GM12864 (cell line): ENCODE measurements at regions not wholly inside any gene's neighbourhood (a gene's known extent, or its start where the extent isn't known, plus 50 kb on each side); places are given as distances from the start of the nearest gene placed in this dataset.

Experiments used
- DNase-seq: peaks from one replicate; pipeline ENCODE4 v3.0.0-alpha.2; 2011; ENCODE audit warnings: low read depth
- H3K4me3 ChIP-seq: 2 replicates; pipeline ENCODE4 v1.5.1; 2011; ENCODE audit warnings: mild to moderate bottlenecking, low read depth, low read length, control low read depth
- TF ChIP-seq, protein P1 (sequence below): IDR thresholded peaks from 2 replicates; pipeline ENCODE4 v1.5.1; 2011; ENCODE audit warnings: low read depth, mild to moderate bottlenecking, moderate library complexity, low read length, control low read depth, inconsistent platforms; ENCODE audit errors: missing control alignments

DNA sequence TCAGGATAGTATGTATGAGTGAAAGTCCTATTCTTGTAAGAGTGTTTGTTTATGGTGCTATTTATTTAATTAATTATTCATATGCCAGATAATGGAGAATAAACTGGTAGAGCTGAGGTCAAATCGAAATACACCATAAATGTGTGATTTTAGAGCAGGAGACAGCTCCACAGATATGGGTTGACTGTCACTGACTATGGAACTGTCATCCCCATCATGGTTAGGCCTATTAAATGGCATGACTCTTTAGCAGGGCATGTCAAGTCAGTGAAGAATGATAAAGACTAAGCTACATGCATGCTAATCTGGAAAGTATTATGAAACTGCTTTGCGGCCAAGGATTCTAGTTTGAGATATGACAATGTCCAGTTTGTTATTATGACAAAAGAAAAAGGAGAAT is 658.6 kb downstream of the ISL1 start:
- no peak for DNase-seq
- TF ChIP-seq, protein P1, sequence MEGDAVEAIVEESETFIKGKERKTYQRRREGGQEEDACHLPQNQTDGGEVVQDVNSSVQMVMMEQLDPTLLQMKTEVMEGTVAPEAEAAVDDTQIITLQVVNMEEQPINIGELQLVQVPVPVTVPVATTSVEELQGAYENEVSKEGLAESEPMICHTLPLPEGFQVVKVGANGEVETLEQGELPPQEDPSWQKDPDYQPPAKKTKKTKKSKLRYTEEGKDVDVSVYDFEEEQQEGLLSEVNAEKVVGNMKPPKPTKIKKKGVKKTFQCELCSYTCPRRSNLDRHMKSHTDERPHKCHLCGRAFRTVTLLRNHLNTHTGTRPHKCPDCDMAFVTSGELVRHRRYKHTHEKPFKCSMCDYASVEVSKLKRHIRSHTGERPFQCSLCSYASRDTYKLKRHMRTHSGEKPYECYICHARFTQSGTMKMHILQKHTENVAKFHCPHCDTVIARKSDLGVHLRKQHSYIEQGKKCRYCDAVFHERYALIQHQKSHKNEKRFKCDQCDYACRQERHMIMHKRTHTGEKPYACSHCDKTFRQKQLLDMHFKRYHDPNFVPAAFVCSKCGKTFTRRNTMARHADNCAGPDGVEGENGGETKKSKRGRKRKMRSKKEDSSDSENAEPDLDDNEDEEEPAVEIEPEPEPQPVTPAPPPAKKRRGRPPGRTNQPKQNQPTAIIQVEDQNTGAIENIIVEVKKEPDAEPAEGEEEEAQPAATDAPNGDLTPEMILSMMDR = no peak
- H3K4me3 ChIP-seq = no peak overlapping the region

DNA sequence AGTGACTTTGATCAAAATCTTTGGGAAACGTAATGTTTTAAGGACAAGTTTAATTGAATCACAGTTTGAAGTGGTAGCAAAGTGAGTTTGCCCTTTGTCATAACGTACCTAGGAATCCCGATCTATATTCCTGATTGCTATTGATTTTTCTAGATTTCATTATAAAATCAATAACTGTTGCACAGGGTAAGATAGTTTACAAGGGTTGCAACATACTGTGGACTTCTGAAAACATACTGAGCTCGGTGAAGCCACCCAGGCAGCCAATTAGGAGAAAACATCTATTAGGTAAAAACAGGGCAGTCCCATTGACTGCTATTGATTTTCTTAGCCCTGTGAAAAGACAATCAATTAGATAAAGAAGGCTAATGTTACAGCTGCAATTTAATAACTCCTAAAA is 659.9 kb downstream of the ISL1 start:
- DNase-seq = no peak
- TF ChIP-seq, protein P1 = no peak
- no peak overlapping the region for H3K4me3 ChIP-seq

DNA sequence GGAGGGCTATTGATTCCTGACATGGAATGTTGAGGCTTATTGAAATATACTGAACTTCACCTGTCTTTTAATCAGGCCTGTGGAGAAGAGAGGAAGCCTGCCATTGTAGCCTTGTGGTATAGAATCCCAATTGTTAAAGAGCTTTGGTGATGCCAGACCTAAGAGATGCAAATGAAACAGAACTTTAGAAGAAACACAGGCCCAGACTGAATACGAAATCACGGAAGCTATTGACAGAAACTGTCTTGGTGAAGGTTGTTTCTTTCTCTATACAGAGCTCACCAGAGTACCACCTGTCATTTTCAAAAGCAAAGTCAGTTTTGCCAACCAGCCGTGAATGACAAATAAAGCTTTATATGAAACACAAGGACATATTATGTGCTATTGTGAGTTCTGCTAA is 660.3 kb downstream of the ISL1 start:
- H3K4me3 ChIP-seq = no peak overlapping the region
- DNase-seq = no peak
- TF ChIP-seq, protein P1 = no peak

DNA sequence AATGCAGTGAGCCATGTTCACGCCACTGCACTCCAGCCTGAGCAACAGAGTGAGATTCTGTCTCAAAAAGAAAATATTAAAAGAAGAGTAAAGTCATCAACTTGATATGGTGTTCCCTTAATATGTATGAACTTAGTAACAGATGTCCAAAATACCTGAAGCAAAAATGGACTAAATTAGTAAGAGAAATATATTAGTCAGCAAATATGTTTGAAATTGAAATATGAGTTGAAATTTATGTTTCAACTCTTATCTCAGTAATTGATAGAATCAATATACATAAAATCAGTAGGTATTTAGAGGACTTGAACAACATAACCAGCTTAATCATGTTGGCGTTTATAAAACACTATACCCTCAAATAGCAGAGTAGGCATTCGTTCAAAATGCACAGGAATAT is 668.5 kb downstream of the ISL1 start:
- TF ChIP-seq, protein P1 = no peak
- H3K4me3 ChIP-seq = no peak overlapping the region
- DNase-seq = no peak

DNA sequence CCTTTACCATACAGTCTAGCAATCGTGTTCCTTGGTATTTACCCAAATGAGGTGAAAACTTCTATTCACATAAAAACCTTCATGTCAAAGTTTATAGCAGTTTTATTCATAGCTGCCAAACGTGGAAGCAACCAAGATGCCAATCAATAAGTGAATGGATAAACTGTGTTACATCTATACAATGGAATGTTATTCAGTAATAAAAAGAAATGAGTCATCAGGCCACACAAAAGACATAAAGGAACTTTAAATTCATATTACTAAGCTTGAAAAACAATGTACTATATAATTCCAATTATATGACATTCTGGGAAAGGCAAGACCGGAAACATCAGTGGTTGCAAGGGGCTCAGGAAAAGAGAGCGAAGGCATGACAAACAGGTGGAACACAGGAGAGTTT is 679.9 kb downstream of the ISL1 start:
- TF ChIP-seq, protein P1 = no peak
- H3K4me3 ChIP-seq = no peak overlapping the region
- DNase-seq = no peak

DNA sequence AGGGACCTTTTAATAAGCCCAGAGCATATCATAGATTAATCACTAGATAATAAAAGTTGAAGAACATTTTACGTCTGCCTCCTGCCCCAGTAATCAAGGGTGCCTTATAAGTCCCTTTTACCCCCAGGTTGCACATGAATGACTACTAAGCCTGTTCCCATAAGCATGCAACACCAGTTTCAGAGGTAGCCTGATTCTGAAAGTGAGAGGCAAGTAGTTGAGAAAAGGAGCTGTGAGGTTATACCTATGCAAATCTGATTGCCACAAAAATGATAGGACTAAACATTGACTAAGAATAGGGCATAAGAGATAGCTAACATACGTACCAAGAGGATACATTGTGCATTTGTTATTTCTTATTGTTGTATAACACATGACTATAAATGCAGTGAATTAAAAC is 681.9 kb downstream of the ISL1 start:
- TF ChIP-seq, protein P1 = no peak
- no peak for DNase-seq
- H3K4me3 ChIP-seq = no peak overlapping the region

DNA sequence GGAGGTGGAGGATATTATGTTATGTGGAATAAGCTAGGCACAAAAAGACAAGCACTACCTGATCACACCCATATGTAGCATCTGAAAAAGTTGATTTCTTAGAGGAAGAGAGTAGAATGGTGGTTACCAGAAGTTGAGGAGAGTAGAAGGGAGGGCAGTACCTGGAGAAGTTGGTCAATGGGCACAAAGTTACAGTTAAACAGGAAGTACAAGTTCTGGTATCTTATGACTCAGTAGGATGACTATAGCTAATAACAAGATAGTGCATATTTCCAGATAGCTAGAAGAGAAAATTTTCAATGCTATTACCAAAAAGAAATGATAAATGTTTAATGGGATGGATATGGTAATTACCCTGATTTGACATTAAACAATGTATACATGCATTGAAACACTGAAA is 686.7 kb downstream of the ISL1 start:
- H3K4me3 ChIP-seq = no peak overlapping the region
- no peak for DNase-seq
- TF ChIP-seq, protein P1 = no peak
